Hindlimb muscle (tissue), 1 donor: ENCODE measurements at regions not wholly inside any gene's neighbourhood (a gene's known extent, or its start where the extent isn't known, plus 50 kb on each side); places are given as distances from the start of the nearest gene placed in this dataset.
"Not testable (repeated sequence)": the region's sequence is repeated elsewhere in the genome, so short reads cannot be mapped to it uniquely, and the experiment has no call there.

Experiments
- DNase-seq: peaks from one replicate; pipeline ENCODE4 v3.0.0-alpha.2; 2013

DNA sequence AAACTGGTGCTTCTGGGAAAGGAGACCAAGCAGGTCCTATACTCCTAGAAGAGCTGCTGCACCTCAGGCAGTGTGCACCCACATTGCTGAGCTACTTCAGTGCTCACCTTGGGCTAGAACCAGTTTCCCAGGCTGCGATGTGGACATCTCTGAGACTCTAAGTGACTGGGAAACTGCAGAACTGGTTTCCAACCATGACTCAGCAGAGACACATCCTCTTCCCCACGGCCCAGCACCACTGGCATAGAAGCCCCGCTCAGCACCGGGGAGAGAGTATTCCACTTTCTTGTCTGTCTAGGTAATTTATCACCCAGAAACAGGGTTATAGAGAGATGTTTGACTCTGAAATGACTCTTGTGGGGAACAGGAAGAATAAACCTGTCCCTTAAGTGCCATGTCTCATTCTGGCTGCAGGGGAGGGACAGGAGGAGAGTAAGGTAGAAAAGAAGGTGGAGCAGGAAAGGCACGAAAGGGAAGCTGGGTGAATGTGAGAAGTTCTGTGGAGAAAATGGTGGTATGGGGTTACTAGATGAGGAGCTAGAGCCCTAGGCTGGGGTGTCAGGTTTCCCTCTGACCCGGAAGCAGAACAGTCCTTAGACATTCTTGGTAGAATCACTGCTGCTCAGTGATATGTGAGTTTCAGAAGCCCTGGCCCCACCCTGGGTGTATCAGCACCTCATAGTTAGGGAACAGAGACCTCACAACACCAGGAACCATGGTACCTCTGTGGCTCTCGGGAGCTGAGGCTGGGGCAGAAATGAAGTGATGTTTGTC, 340.4 kb upstream of the NCAM1 start:
- DNase-seq, result no peak

DNA sequence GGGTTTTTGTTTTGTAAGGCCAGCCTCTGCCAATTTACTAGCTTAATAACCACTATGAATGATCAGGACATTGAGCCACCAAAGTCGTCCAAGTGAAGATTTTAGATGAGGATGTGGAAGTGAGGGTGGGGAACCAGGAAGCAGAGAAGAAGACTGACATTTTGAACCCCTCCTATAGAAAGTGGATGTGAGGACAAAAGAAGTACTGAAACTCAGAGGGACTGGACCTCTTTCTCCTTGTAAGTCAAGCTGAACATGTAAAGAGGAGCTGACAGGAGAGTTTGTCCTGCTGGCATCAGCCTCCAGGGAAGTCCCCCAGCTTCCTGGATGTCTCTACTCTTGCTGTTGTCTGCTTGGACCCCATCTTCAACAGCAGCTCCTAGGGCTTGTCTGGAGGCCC, 338.2 kb upstream of the NCAM1 start:
- no peak for DNase-seq

DNA sequence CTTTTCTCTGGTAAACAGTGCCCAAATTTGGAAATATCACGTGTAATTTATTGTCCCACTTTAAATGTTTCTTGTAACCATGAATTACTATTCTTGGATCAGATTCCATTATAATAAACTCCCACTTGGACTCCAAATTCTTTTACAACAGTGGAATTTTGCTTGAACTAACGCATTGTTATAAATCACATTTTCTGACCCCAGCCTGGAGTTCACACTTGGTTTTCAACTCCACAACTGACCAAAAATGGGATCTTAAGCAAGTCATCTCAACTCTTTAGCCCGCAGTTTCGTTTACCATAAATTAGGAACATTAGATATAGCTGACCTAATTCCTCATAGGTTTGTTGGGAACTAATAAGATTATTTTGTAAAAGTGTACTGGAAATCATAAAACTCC, 336.8 kb upstream of the NCAM1 start:
- no peak for DNase-seq

DNA sequence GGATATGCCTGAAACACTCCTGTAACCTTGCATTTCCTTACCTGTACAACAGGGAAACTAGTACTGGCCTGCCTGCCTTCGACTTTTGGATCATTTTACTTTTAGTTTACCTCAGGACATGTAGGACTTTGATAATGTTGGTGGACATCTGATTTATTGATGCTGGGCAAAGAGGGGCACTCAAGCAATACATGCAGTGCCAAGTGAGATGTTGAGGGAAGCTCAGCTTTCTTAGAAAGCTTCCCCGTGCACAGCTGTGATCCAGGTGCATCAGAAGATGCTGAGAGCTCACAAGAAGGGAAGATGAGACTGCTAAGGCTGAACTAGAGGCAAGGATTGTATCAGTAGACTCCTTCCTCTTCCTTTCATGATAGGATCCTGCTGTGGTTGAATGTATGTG, 336.2 kb upstream of the NCAM1 start:
- DNase-seq, result not testable (repeated sequence)

DNA sequence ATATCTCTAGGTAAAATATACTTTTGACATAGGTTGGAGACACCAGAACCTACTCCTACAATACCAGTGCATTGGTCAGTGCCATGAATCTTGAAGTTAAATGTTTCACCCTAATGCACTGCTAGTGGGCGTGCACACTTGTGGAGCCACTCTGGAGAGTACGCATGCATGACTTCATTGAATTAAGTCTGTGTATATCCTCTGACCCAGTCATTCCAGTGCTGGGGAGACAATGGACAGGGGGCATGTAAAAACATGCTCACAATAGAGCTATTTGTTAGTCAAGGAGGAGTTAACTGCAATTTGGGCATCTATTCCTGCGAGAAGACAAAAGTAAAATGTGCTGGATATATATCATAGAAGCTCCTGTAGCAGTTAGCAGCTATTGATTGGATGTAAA, 335.4 kb upstream of the NCAM1 start:
- no peak for DNase-seq

DNA sequence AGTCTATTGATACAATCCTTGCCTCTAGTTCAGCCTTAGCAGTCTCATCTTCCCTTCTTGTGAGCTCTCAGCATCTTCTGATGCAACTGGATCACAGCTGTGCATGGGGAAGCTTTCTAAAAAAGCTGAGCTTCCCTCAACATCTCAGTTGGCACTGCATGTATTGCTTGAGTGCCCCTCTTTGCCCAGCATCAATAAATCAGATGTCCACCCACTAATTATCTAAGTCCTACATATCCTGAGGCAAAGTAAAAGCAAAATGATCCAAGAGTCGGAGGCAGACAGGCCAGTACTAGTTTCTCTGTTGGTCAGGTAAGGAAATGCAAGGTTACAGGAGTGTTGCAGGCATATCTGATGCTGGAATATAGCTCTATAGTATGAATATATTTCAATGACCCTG, 334.5 kb upstream of the NCAM1 start:
- DNase-seq, result no peak

DNA sequence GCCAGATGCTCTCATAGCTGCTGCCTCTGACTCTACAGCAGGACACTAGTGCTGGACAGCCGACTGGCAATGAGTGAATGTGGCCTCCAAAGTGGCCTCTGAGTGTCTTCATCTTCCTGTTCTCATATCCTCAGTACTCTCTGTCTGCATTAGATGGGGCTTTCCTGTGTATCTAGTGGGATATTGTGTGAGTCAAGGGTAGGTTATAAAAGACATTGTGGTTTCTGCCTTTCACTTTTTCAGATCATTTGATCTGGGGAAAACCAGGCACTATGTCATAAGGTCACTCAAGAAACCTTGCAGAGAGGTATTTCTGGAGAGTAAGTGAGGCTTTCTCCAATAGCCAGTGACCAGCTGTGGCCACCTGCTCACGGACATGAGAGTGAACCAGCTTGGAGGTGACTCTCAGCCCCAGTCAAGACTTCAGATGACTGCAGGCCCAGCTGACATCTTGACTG, 333.6 kb upstream of the NCAM1 start:
- no peak for DNase-seq

DNA sequence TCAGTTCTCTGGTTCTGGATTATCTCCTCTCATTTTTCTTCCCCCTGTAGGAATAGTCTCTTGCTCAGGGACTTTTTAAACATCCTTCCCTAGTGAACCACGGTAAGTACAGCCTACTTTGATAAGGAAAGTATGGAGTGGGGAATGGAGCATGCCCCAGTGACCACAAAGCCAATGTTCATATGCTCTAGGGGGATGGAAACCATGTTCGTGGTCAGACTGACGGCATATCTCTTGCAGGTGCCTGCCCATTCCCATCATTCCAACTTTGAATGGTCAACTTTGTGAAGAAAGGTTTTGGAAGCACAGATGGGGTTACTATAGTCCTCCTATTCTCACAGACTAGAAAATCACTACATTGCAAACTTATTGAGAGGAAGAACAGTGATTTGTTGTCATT, 332.5 kb upstream of the NCAM1 start:
- DNase-seq, result no peak

DNA sequence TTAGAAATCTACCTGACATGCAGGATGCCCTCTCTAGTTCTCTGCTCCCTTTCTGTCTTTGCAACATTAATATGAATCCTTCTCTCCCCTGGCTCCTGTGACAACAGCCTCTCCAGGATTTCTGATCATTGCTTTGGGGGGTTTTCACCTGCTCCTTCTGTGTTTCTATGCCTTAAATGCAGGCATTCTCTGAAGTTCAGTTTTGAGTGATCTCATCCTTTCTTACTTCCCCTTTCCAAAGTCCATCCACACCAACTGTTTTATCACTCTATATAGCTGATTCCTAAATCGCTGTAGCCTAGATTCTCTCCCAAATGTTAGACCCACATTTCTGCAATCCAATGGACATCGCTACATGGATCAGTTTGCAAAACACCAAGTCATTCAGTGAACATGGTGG, 330.7 kb upstream of the NCAM1 start:
- DNase-seq, result no peak

DNA sequence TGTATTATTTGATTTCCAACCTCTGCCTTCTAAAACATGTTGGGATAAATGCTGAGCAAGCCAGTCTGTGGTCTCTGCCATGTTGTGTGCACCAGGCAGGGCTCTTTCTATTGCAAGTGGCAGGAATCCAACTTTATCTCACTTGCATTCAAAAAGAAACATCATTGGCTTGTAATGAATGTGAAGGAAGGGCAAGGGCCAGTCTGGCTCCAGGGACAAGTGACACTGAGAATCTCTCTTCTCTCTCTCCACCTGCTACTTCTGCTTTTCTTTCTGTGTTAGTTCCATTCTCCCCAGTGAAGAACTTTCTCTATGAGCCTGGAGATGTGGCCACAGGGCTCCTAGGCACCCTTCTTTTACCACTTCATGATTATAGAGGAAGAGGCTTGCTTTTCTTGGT, 329.9 kb upstream of the NCAM1 start:
- no peak for DNase-seq

DNA sequence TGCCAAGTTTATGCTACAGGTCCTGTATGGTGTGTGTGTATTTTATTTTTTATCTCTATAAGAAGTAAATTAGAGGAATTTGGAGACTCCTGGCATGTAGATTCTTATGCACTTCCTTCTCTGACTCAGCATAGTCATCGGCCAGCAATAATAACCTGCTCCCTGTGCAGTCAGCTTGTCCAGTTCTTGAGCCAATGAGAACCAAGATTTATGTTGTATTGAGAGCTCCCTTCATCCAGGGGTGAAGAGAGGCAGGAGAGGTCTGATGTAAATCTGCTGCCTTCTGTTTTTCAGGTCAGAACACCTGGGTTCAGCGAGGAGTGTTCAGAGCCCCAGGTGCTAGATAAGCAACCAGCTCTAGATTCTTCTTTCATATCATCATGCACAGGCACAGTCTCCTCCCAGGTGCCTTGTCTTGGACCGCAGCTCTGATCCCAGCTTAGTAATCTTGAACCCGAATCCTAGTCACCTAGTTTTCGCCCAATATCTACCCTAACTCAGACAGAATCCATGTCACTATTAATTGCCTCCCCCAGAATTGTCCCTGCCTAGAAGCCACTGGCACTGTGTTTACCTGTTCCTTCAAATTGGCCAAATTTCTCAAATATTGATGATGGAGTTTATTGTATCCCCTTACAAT, 328.2 kb upstream of the NCAM1 start:
- DNase-seq, result no peak

DNA sequence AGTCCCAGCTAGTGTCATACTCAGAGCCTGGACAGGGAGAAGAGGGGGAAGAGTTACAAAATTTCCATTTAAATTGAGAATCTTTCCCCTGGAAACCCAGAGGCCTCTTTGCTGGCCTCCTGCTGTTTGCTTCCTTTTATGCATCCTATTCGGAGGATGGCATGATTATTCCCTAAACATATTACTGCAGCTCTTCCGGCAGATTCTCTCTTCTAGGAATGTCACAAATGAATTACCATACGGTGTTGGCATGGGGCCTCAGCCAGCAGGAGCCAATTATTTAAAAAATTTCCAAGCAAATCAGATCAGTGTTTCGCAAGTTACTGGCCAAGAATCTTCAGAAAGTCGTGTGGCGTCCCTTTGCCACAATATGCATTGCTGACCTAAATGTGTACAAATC, 326.7 kb upstream of the NCAM1 start:
- DNase-seq, result no peak

DNA sequence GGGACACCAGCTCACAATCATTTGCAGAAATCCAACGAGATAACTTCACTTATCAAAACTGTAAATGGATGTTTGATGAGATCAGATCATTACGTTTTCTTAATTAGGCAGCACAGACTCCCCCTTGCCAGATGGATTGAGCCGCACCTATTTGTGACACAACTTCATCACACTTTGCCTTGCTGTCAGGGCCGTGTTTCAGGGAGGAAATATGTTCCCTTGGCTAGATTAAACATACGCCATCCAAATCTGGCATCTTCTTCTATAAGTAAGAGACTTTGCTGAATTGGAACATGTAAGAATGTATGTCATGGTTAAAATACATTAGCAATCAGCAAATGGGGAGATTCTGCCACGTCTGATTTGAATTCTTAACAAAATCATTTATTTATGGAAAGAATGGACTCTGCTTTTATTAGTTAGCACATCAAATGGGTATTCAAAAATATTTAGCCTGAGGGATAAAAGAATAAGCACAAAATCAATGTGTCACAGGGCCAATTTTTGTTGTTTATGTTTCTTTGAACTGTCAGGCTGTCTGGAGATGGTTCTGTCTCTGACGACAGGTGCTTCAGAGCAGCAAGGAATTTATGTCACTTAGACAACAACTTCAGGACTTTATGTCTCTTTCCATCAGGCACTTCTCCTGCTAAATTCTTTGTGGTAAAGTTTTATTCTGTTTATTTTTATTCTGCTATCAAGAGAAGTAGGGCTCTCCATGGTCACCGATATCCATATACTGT, 326.1 kb upstream of the NCAM1 start:
- DNase-seq, result no peak

DNA sequence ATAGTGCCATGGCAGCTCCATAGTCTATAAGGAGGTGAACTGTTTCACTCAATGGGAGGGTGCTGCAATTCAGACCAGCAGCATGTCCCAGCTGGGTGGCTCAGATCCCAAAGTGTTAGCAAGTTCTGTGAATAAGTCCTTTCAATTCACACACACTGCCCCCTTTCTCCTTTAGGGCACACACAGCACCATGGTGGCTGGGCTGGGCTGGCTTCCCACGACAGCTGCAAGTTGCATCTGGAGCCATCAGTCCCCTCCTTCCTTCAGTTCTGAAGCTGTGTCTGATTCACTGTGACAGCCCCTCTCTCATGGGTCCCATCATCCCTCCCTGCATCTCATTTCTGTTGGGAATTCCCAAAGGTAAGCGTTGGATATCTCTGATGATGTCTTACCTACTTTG, 324.1 kb upstream of the NCAM1 start:
- peak; percentile 42 for DNase-seq

DNA sequence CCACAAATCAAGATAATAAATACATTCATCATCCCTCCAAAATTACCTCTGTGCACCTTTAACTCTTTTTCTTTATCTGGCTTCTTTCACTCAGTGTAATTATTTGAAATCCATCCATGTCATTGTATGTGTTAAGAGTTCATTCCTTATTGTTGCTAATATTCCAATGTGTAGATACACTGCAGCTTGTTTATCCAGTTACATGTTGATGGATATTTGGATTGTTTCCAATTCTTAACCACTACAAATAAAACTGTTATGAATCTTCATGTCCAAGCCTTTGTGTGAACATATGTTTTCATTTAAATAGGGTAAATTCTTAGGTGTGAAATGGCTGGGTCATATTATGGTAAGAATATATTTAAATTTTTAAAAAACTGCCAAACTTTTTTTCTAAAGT, 323.3 kb upstream of the NCAM1 start:
- DNase-seq, result no peak

DNA sequence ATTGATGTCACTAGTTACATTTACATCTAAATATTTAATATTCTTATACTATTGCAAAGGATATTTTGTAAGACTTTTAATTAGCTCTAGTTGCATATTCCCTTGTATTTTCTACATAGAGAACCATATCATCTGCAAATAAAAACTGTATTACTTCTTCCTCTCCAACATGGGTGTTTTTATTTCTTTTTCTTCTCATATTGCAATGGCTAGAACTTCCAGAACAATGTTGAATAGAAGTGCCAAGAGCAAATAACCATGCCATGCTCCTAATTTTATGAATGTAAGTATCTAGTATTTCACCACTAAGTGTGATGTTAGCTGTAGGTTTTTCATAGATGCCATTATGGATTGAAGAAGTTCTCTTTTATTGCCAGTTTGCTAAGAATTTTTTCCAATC, 321.8 kb upstream of the NCAM1 start:
- DNase-seq, result no peak

DNA sequence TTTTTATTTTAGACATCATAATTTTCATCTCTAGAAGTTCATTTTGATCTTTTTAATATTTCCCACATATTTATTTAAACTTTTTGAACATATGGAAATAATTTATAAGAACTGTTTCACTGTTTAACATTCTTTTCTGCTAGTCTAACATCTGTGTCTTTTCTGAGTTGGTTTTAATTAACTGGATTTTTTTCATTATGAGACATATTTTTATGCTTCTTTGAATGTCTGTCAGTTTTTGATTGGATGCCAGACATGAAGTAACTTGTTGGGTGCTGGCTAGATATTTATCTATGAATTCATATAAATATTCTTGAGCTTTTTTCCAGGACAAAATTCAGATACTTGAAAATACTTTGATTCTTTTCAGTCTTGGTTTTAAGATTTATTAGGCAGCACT, 317.8 kb upstream of the NCAM1 start:
- no peak for DNase-seq

DNA sequence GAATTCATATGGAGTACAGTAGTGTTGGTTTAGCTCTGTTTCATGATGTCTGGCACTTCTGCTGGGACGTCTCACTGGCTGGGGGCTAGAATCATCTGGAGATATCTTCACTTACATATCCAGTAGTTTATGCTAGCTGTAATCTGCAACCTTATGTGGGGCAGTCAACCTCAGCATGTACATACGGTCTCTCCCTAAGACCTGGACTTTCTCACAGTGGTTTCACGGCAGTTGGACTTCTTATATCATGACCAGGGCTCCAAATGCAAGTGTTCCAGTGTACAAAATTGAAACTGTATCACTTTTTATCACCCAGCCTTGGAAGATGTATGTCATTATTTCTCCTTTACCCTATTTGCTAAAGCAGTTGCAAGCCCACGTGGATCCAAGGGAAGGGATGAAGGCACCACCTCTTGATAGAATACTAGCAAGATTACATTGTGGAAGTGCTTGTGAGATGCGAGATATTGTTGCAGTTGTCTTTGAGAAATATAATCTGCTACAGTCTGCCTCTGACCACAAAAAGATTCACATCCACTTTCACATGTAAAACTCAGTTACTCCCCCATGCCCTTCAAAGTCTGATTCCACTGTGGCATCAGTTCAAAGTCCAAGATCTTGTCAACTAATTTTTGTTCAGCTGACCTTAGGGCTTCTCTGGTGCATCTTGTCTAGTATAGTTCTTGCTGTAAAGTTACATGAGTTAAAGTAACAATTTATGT, 316.6 kb upstream of the NCAM1 start:
- DNase-seq, result no peak

DNA sequence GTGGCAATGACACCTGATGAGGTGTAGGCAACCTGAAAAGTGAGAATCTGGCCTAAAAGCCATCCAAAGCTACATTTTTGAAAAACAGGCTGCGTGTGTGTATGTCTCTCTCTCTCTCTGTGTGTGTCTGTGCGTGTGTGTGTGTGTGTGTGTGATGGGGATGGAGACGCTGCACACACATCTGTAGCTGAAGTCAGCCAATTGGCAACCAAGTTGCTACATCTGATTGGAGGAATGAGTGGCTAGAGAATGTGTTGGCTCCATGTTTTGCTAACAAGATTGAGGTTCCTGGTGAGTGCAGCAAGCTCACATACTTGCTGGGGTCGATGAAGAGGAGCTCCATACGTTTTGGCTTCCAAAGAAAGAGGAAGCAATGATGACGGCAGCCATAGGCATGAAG, 311.4 kb upstream of the NCAM1 start:
- DNase-seq, result peak; percentile 26

DNA sequence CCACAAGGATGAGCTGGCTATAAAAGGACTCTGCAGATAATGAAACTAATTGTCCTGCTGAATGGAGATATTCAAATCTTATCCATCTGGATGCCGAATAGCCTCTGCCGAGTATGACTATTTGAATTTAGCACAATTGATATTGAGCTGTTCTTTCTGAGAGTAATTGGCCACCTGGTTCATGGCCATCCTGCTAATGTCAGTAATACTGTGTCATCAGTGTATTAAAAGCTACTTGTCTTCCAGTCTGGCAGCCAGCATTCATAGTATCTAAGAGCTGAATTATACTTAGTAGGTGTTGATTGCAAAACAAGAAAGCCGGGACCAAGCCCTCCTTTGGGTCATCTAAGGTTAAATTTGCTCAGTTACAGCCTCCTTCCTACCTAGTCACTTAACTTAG, 310.7 kb upstream of the NCAM1 start:
- no peak for DNase-seq

DNA sequence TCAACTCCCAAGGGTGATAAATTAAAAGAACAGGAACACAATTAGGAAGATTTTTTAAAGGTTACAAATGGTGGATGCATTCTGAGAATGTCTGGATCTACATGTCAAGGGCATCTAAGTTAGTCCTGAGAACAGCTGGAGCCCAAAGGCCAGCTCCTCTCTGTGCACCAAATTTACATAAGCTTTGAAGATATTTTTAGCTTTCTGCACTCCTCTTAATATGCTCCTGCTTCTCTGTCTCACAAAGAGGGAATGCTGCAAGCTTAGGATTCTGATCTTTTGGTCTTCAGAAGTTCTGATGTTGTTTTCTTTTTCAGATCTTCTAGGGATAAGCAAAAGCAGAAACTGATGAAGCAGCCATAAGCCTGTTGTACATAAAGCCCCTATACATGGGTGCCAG, 309.8 kb upstream of the NCAM1 start:
- no peak for DNase-seq

DNA sequence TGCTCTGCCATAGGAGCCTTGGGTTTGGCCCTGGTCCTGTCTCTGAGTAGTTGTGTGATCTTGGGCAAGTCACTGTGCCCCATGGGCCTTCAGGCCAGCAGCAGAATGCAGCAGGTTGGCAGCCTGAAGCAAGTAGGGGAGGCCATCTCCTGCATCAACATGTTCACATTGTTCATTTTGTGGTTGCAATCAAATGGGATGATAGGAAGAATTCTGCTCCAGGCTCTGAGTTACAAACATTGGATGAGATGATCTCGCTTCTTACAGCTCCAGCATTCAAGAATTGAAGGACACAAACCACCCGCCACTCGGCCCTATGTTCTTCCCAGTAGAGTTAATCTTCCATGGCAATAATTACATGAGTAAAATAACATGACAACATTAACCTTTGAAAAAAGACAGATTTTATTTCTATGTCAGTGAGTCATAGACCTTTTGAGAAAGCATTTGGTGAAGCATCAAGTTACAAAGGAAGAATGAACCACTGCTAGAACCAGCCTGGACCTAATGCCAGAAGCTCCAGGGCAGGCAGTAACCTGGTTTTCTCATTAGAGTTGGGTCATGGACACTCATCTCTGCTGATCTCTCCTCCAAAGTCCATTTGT, 308.3 kb upstream of the NCAM1 start:
- no peak for DNase-seq

DNA sequence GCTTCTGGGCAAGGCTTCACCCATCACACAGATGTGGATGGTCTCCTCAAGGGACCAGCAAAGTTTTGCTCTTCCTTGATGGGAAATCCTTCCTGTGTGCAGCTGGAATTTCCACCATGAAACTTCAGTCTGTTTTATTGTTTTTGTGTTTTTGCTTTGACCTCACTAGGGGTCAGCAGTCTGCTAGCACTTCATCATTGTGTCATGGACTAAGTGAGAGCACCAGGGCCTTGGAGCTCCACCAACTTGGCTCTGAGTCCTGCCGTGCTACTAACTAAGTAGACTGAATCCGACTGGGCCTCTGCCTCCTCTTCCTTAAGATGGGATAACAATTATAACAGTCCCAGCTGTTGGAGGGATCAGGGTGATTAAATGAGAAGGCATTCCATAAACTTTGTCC, 305.8 kb upstream of the NCAM1 start:
- DNase-seq, result peak; percentile 92
